ENCODE measurements at regions not wholly inside any gene's neighbourhood (a gene's known extent, or its start where the extent isn't known, plus 50 kb on each side); places are given as distances from the start of the nearest gene placed in this dataset.
"Not testable (repeated sequence)": the region's sequence is repeated elsewhere in the genome, so short reads cannot be mapped to it uniquely, and the experiment has no call there.

GRCh38 chr7:68619526-68619925, 978.7 kb upstream of the AUTS2 start:
- Histone ChIP-seq H3K4me1 (ENCODE audit: control insufficient read depth in 1 of 2, insufficient read depth in 2 of 2, low read length in 2 of 2) (no peaks in the 10 kb centered on the region), H3K4me3 (ENCODE audit: low read depth in 1 of 2, low read length in 2 of 2) (no peak overlapping the region), H3K27me3 (ENCODE audit: low read depth, low read length) (no peaks in the 10 kb centered on the region), H3K36me3 (ENCODE audit: control insufficient read depth in 1 of 2, insufficient read depth in 2 of 2, low read length in 2 of 2) (no peaks in the 10 kb centered on the region), H3K27ac (ENCODE audit: low read length) (no peak overlapping the region), H3K9me3 (ENCODE audit: control insufficient read depth in 1 of 2, low read length in 2 of 2) (peaks cover 13 to 21% of the 10 kb centered on the region in 2 donors)

- Histone ChIP-seq H3K36me3 (ENCODE audit: control insufficient read depth in 1 of 2, insufficient read depth in 2 of 2, low read length in 2 of 2) (no peaks in the 10 kb centered on the region), H3K27me3 (ENCODE audit: low read depth, low read length) (no peaks in the 10 kb centered on the region), H3K4me3 (ENCODE audit: low read depth in 1 of 2, low read length in 2 of 2) (no peak overlapping the region), H3K4me1 (ENCODE audit: control insufficient read depth in 1 of 2, insufficient read depth in 2 of 2, low read length in 2 of 2) (no peaks in the 10 kb centered on the region), H3K27ac (ENCODE audit: low read length) (no peak overlapping the region), H3K9me3 (ENCODE audit: control insufficient read depth in 1 of 2, low read length in 2 of 2) (peaks cover 0 to 1% of the 10 kb centered on the region in 2 donors)
Observed at GRCh38 chr7:68622500-68622899, 975.8 kb upstream of the AUTS2 start.

GRCh38 chr7:68623030-68623429, 975.2 kb upstream of the AUTS2 start:
- Histone ChIP-seq H3K9me3 (ENCODE audit: control insufficient read depth in 1 of 2, low read length in 2 of 2) (no peaks in the 10 kb centered on the region), H3K4me3 (ENCODE audit: low read depth in 1 of 2, low read length in 2 of 2) (no peak overlapping the region), H3K27me3 (ENCODE audit: low read depth, low read length) (no peaks in the 10 kb centered on the region), H3K4me1 (ENCODE audit: control insufficient read depth in 1 of 2, insufficient read depth in 2 of 2, low read length in 2 of 2) (no peaks in the 10 kb centered on the region), H3K27ac (ENCODE audit: low read length) (no peak overlapping the region), H3K36me3 (ENCODE audit: control insufficient read depth in 1 of 2, insufficient read depth in 2 of 2, low read length in 2 of 2) (no peaks in the 10 kb centered on the region)

- no peaks in the 10 kb centered on the region for H3K4me1 ChIP-seq (ENCODE audit: control insufficient read depth in 1 of 2, insufficient read depth in 2 of 2, low read length in 2 of 2)
- H3K36me3 ChIP-seq (ENCODE audit: control insufficient read depth in 1 of 2, insufficient read depth in 2 of 2, low read length in 2 of 2), result no peaks in the 10 kb centered on the region
- no peak overlapping the region for H3K27ac ChIP-seq (ENCODE audit: low read length)
- H3K4me3 ChIP-seq (ENCODE audit: low read depth in 1 of 2, low read length in 2 of 2), result no peak overlapping the region
- H3K27me3 ChIP-seq (ENCODE audit: low read depth, low read length), result no peaks in the 10 kb centered on the region
- no peaks in the 10 kb centered on the region for H3K9me3 ChIP-seq (ENCODE audit: control insufficient read depth in 1 of 2, low read length in 2 of 2)
Observed at GRCh38 chr7:68627247-68627864, 970.9 kb upstream of the AUTS2 start.

GRCh38 chr7:68630914-68631313, 967.4 kb upstream of the AUTS2 start:
- H3K4me3 ChIP-seq (ENCODE audit: low read depth in 1 of 2, low read length in 2 of 2); H3K4me1 ChIP-seq (ENCODE audit: control insufficient read depth in 1 of 2, insufficient read depth in 2 of 2, low read length in 2 of 2); H3K27me3 ChIP-seq (ENCODE audit: low read depth, low read length); H3K36me3 ChIP-seq (ENCODE audit: control insufficient read depth in 1 of 2, insufficient read depth in 2 of 2, low read length in 2 of 2); H3K9me3 ChIP-seq (ENCODE audit: control insufficient read depth in 1 of 2, low read length in 2 of 2); H3K27ac ChIP-seq (ENCODE audit: low read length): not testable (repeated sequence)

GRCh38 chr7:68640103-68640502, 958.2 kb upstream of the AUTS2 start:
- Histone ChIP-seq H3K9me3 (ENCODE audit: control insufficient read depth in 1 of 2, low read length in 2 of 2) (peaks cover 0 to 6% of the 10 kb centered on the region in 2 donors), H3K36me3 (ENCODE audit: control insufficient read depth in 1 of 2, insufficient read depth in 2 of 2, low read length in 2 of 2) (no peaks in the 10 kb centered on the region), H3K4me1 (ENCODE audit: control insufficient read depth in 1 of 2, insufficient read depth in 2 of 2, low read length in 2 of 2) (no peaks in the 10 kb centered on the region), H3K27me3 (ENCODE audit: low read depth, low read length) (no peaks in the 10 kb centered on the region), H3K4me3 (ENCODE audit: low read depth in 1 of 2, low read length in 2 of 2) (no peak overlapping the region), H3K27ac (ENCODE audit: low read length) (no peak overlapping the region)

GRCh38 chr7:68642727-68643126, 955.5 kb upstream of the AUTS2 start:
- no peak overlapping the region for H3K27ac ChIP-seq (ENCODE audit: low read length)
- peaks cover 0 to 10% of the 10 kb centered on the region in 2 donors for H3K9me3 ChIP-seq (ENCODE audit: control insufficient read depth in 1 of 2, low read length in 2 of 2)
- H3K36me3 ChIP-seq (ENCODE audit: control insufficient read depth in 1 of 2, insufficient read depth in 2 of 2, low read length in 2 of 2), result no peaks in the 10 kb centered on the region
- no peaks in the 10 kb centered on the region for H3K27me3 ChIP-seq (ENCODE audit: low read depth, low read length)
- no peaks in the 10 kb centered on the region for H3K4me1 ChIP-seq (ENCODE audit: control insufficient read depth in 1 of 2, insufficient read depth in 2 of 2, low read length in 2 of 2)
- H3K4me3 ChIP-seq (ENCODE audit: low read depth in 1 of 2, low read length in 2 of 2), result no peak overlapping the region

GRCh38 chr7:68663392-68663791, 934.9 kb upstream of the AUTS2 start:
- Histone ChIP-seq H3K4me1 (ENCODE audit: control insufficient read depth in 1 of 2, insufficient read depth in 2 of 2, low read length in 2 of 2) (no peaks in the 10 kb centered on the region), H3K27ac (ENCODE audit: low read length) (no peak overlapping the region), H3K27me3 (ENCODE audit: low read depth, low read length) (no peaks in the 10 kb centered on the region), H3K4me3 (ENCODE audit: low read depth in 1 of 2, low read length in 2 of 2) (no peak overlapping the region), H3K36me3 (ENCODE audit: control insufficient read depth in 1 of 2, insufficient read depth in 2 of 2, low read length in 2 of 2) (no peaks in the 10 kb centered on the region), H3K9me3 (ENCODE audit: control insufficient read depth in 1 of 2, low read length in 2 of 2) (no peaks in the 10 kb centered on the region)

GRCh38 chr7:68671046-68671445, 927.2 kb upstream of the AUTS2 start:
- no peaks in the 10 kb centered on the region for H3K27me3 ChIP-seq (ENCODE audit: low read depth, low read length)

GRCh38 chr7:68671671-68672070, 926.6 kb upstream of the AUTS2 start:
- no peaks in the 10 kb centered on the region for H3K27me3 ChIP-seq (ENCODE audit: low read depth, low read length)
- no peaks in the 10 kb centered on the region for H3K4me1 ChIP-seq (ENCODE audit: control insufficient read depth in 1 of 2, insufficient read depth in 2 of 2, low read length in 2 of 2)
- no peak overlapping the region for H3K4me3 ChIP-seq (ENCODE audit: low read depth in 1 of 2, low read length in 2 of 2)
- no peaks in the 10 kb centered on the region for H3K36me3 ChIP-seq (ENCODE audit: control insufficient read depth in 1 of 2, insufficient read depth in 2 of 2, low read length in 2 of 2)
- peaks cover 0 to 5% of the 10 kb centered on the region in 2 donors for H3K9me3 ChIP-seq (ENCODE audit: control insufficient read depth in 1 of 2, low read length in 2 of 2)
- no peak overlapping the region for H3K27ac ChIP-seq (ENCODE audit: low read length)

More at GRCh38 chr7:68671046-68671445, 927.2 kb upstream of the AUTS2 start:
- H3K36me3 ChIP-seq (ENCODE audit: control insufficient read depth in 1 of 2, insufficient read depth in 2 of 2, low read length in 2 of 2), result no peaks in the 10 kb centered on the region
- H3K27ac ChIP-seq (ENCODE audit: low read length), result no peak overlapping the region
- no peak overlapping the region for H3K4me3 ChIP-seq (ENCODE audit: low read depth in 1 of 2, low read length in 2 of 2)
- peaks cover 0 to 5% of the 10 kb centered on the region in 2 donors for H3K9me3 ChIP-seq (ENCODE audit: control insufficient read depth in 1 of 2, low read length in 2 of 2)
- no peaks in the 10 kb centered on the region for H3K4me1 ChIP-seq (ENCODE audit: control insufficient read depth in 1 of 2, insufficient read depth in 2 of 2, low read length in 2 of 2)

- Histone ChIP-seq H3K36me3 (ENCODE audit: control insufficient read depth in 1 of 2, insufficient read depth in 2 of 2, low read length in 2 of 2) (no peaks in the 10 kb centered on the region), H3K4me3 (ENCODE audit: low read depth in 1 of 2, low read length in 2 of 2) (no peak overlapping the region), H3K4me1 (ENCODE audit: control insufficient read depth in 1 of 2, insufficient read depth in 2 of 2, low read length in 2 of 2) (no peaks in the 10 kb centered on the region), H3K9me3 (ENCODE audit: control insufficient read depth in 1 of 2, low read length in 2 of 2) (peaks cover 0 to 5% of the 10 kb centered on the region in 2 donors), H3K27me3 (ENCODE audit: low read depth, low read length) (no peaks in the 10 kb centered on the region), H3K27ac (ENCODE audit: low read length) (no peak overlapping the region)
Observed at GRCh38 chr7:68674826-68675225, 923.4 kb upstream of the AUTS2 start.

All from muscle layer of duodenum (tissue), 2 donors.